CMK (cell line): ENCODE measurements at regions not wholly inside any gene's neighbourhood (a gene's known extent, or its start where the extent isn't known, plus 50 kb on each side); places are given as distances from the start of the nearest gene placed in this dataset.
"Not testable (repeated sequence)": the region's sequence is repeated elsewhere in the genome, so short reads cannot be mapped to it uniquely, and the experiment has no call there.

Experiments
- DNase-seq: peaks from one replicate; pipeline ENCODE4 v3.0.0-alpha.2; 2010; ENCODE audit warnings: low read depth

- DNase-seq = no peak
These were observed 173.4 kb upstream of the TRIB2 start for GRCh38 chr2:12543076-12543977.

GRCh38 chr2:12543978-12544558 lies 172.7 kb upstream of the TRIB2 start:
- no peak for DNase-seq

GRCh38 chr2:12547566-12548170 lies 169.1 kb upstream of the TRIB2 start:
- DNase-seq = no peak

GRCh38 chr2:12548906-12549305 lies 167.8 kb upstream of the TRIB2 start:
- DNase-seq = no peak

GRCh38 chr2:12549641-12550040 lies 167.1 kb upstream of the TRIB2 start:
- DNase-seq = no peak

- DNase-seq = no peak
These were observed 164.6 kb upstream of the TRIB2 start for GRCh38 chr2:12552092-12552491.

- DNase-seq = no peak
These were observed 162.3 kb upstream of the TRIB2 start for GRCh38 chr2:12554224-12555011.

- no peak for DNase-seq
These were observed 161.6 kb upstream of the TRIB2 start for GRCh38 chr2:12555012-12555645.

- DNase-seq = no peak
These were observed 160.0 kb upstream of the TRIB2 start for GRCh38 chr2:12556762-12557161.

GRCh38 chr2:12557688-12558087 lies 159.0 kb upstream of the TRIB2 start:
- DNase-seq = no peak

- DNase-seq = no peak
These were observed 158.2 kb upstream of the TRIB2 start for GRCh38 chr2:12558519-12558918.

GRCh38 chr2:12560618-12561017 lies 156.1 kb upstream of the TRIB2 start:
- no peak for DNase-seq

GRCh38 chr2:12567411-12567810 lies 149.3 kb upstream of the TRIB2 start:
- no peak for DNase-seq

GRCh38 chr2:12569510-12569909 lies 147.2 kb upstream of the TRIB2 start:
- not testable (repeated sequence) for DNase-seq

GRCh38 chr2:12569929-12570328 lies 146.8 kb upstream of the TRIB2 start:
- DNase-seq = not testable (repeated sequence)

- DNase-seq = no peak
These were observed 139.6 kb upstream of the TRIB2 start for GRCh38 chr2:12577091-12577490.

GRCh38 chr2:12577567-12578253 lies 139.0 kb upstream of the TRIB2 start:
- no peak for DNase-seq

- DNase-seq = no peak
These were observed 137.7 kb upstream of the TRIB2 start for GRCh38 chr2:12579018-12579417.

- no peak for DNase-seq
These were observed 132.4 kb upstream of the TRIB2 start for GRCh38 chr2:12584338-12584737.

- DNase-seq = no peak
These were observed 131.0 kb upstream of the TRIB2 start for GRCh38 chr2:12585784-12586183.

- no peak for DNase-seq
These were observed 129.5 kb upstream of the TRIB2 start for GRCh38 chr2:12587228-12587627.
